HEK293T (cell line): ENCODE measurements at regions not wholly inside any gene's neighbourhood (a gene's known extent, or its start where the extent isn't known, plus 50 kb on each side); places are given as distances from the start of the nearest gene placed in this dataset.

Source experiments
- FOXK2 ChIP-seq: fragments of 450-650 bp; IDR thresholded peaks from 2 replicates; pipeline ENCODE4 v1.6.1; 2016; ENCODE audit warnings: mild to moderate bottlenecking
- HDGF ChIP-seq: fragments of 450-650 bp; IDR thresholded peaks from 2 replicates; pipeline ENCODE4 v1.6.1; 2017; ENCODE audit warnings: antibody characterized with exemption, borderline replicate concordance
- SP1 ChIP-seq: fragments of 450-650 bp; IDR thresholded peaks from 2 replicates; pipeline ENCODE4 v1.6.1; 2017
- SUZ12 ChIP-seq: fragments of 450-650 bp; IDR thresholded peaks from 2 replicates; pipeline ENCODE4 v1.6.1; 2016; ENCODE audit warnings: mild to moderate bottlenecking

- no peak for TF ChIP-seq HDGF
- no peak for TF ChIP-seq SP1
- TF ChIP-seq SUZ12: no peak
- TF ChIP-seq FOXK2: no peak
Measured at GRCh38 chr4:184951668-184952160, 66.6 kb upstream of the HELT start.
